ENCODE measurements at regions not wholly inside any gene's neighbourhood (a gene's known extent, or its start where the extent isn't known, plus 50 kb on each side); places are given as distances from the start of the nearest gene placed in this dataset.

DNA sequence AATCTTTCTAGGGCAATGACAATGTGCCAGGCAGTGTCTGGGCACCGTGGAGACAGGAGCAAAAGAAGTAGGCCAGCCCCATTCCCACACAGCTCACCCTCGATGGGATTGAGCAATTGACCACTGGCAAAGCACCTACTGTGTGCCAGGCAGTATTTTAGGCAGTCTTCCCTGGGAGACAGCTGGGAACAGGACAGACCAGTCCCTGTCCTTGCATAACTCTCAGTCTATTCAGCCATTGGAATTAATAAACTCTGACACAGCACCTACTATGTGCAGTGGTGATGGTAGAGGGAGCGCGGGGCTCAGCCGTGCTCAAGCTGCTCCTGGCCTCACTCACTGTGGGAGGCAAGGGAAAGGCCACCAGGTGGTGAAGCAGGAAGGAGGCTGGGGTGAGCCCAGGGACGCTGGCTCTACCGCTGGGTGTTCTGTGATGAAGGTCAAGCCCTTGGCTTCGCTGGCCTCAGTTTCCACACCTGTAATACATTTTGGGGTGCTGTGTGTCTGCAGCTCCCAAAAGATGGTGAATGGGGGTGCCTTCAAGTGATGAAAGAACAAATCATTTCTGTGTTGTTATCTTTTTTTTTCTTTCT lies 122.3 kb upstream of the PMEPA1 start:
- no peak for TF ChIP-seq EZH2 (IDR thresholded peaks at IDR 0.05; ENCODE audit: low read length, unreplicated experiment)
- TF ChIP-seq, protein P1, sequence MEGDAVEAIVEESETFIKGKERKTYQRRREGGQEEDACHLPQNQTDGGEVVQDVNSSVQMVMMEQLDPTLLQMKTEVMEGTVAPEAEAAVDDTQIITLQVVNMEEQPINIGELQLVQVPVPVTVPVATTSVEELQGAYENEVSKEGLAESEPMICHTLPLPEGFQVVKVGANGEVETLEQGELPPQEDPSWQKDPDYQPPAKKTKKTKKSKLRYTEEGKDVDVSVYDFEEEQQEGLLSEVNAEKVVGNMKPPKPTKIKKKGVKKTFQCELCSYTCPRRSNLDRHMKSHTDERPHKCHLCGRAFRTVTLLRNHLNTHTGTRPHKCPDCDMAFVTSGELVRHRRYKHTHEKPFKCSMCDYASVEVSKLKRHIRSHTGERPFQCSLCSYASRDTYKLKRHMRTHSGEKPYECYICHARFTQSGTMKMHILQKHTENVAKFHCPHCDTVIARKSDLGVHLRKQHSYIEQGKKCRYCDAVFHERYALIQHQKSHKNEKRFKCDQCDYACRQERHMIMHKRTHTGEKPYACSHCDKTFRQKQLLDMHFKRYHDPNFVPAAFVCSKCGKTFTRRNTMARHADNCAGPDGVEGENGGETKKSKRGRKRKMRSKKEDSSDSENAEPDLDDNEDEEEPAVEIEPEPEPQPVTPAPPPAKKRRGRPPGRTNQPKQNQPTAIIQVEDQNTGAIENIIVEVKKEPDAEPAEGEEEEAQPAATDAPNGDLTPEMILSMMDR (conservative IDR thresholded peaks at IDR 0.05; ENCODE audit: low read depth, low read length): no peak
